ENCODE measurements at regions not wholly inside any gene's neighbourhood (a gene's known extent, or its start where the extent isn't known, plus 50 kb on each side); places are given as distances from the start of the nearest gene placed in this dataset.

DNA sequence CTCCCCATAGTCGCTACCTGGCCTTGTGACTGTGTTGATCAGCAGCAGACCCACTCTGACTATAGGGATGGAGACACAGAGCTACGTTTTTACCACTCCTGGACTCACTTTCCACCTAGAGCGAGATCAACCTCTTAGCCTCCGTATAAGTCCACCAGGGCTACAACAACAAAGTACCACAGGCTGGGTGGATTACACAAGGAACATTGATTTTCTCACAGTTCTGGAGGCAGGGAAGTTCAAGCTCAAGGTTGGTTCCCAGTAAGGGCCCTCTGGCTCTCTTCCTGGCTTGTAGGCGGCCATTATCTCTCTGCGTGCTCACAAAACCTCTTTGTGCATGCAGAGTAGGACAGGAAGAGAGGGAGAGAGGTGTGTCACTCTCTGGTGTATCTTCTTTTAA, 330.4 kb upstream of the PROK2 start:
- no peak for DNase-seq

DNA sequence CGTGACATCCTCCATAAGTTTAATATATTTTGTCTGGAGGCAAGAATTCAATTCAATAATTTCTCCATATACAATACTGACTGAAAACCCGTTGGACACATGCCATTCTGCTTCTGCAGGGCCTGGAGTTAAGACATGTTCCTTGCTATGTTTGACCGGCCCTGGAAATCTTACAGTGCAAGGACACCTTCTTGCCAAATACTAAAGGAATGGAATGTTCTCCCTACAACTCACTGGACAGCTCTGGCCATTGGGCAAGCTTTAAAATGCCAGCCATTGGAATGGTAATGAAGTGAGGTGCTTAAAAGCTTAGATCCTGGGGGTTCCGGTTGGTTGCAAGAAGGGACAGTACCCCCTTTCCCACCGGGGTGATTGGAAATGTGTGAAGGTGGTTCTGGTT, 329.8 kb upstream of the PROK2 start:
- no peak for DNase-seq

DNA sequence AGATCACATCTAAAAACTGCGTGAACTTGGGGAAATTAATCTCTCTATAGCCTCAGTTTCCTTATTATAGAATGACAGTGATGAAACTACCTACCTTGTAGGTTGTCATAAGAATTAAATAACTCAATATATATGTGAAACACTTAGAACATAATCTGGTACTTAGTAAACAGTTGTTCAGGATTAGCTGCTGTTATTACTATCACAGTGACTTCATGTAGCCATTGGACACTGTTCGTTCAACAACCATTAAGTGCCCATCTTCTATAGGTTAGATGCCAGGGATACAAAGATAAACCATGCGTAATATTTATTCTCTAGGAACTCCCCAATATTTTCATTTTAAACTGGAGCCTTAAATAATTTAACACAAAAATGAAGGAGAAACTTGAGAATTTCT, 329.0 kb upstream of the PROK2 start:
- DNase-seq = no peak

DNA sequence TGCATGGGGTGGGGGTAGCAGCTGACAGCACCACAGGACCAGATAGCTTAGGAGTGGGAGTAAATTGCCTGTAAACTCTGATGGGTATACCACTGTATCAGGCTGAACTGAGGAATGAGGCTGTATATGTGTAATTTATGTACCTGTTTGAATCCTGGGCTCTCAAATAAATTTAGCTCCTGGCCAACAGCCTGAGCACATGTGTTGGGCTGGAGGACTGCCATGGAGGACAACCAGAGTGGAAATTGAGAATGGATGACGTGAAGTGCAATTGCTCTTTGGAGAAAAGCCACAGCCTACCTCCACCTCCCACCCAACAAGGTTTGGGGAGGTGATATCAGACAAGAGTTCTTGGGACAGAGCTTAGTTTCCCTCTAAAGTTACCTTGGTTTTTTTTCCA, 328.6 kb upstream of the PROK2 start:
- no peak for DNase-seq

DNA sequence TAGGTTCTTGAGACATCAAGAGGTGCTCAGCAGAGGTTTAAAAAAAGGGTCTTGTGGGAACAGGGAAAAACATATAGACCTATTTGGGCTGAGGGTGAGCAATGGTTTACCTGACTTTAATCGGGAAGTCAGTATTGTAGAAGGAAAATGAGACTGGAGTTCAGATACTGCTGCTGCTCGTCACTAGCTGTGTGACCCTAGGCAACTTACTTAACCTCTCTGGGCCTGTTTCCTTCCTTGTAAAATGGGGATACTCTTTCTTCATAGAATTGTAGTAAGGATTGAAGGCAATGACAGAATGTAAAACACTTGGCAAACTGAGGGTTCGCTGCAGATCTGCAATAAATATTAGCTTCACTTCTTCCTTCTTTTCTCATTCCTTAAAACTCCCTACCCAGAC, 327.5 kb upstream of the PROK2 start:
- DNase-seq = no peak

DNA sequence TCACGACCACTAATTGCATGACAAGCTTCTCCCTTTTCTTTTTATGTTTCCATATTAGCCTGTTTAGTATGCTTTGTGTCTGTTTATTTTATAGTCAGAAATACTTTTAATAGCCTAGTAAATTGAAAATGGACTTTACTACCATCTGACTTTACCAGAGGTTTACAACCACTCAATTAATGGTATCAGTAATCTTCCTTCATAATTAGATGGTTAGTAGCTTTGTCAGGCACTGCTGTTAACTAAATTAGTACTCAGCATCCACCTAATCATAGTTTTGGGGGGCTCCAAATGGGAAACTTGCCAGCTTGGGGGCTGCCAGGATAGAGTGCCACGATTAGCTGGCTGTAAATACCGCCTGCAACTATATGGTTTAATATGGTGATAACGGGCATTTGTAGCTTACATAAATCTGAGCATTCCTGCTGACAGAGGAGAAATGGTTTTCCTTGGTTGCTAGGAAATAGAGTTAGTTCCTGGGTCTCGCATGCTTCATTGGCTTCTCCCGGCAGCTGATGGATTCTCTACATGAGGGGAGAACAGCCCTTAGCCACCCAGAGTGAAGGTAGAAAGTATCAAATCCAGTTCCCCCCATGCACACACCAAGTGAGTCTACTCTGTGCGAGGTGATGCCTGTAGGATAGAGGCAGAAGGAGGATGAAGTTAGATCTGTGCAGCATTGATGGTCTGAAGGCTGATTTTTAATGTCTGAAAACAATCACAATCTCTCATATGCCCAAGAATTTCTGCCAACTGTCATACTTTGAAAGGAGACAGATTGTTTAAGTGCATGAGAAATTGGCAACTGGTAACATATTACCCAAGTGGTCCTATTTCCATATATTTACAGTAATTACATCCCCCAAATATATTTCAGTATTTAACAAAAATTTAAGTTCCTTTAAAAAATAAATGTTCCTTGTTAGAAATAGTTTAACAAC, 326.6 kb upstream of the PROK2 start:
- no peak for DNase-seq

DNA sequence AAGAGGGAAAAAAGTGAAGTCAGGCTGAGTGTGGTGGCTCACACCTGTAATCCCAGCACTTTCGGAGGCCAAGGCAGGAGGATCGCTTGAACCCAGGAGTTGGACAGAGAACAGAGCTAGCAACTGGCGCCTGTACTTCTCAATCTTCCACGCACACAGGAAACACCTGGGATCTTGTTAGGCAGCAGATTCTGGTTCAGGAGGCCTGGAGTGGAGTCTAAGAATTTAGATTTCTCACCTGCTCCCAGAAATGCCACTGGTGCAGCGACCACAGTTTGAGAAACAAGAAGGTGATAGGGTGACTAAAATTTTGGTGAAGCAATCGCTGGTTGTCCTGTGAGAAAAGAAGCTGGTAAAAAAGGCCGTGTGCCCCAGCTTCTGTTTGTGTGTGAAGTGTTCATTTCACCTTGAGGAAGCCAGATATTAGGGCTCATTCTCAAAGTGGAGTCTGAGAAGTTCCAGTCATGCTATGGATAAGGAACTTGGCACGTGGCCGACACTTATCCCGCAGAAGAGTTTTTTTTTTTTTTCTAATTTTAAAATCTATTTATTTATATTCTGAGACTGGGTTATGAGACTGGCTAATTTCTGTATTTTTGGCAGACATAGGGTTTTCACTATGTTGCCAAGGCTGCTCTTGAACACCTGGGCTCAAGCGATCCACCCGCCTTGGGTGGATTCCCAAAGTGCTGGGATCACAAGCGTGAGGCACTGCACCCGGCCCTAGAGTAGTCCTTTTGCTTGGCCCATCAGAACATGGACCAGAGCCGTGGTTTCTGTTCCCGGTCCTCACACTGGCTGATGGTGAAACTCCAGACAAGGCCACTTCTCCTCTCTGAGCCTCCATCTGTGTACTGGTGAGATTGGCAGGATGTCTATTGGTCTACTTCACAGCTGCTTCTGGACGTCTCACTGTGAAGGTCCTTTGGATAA, 324.6 kb upstream of the PROK2 start:
- no peak for DNase-seq

DNA sequence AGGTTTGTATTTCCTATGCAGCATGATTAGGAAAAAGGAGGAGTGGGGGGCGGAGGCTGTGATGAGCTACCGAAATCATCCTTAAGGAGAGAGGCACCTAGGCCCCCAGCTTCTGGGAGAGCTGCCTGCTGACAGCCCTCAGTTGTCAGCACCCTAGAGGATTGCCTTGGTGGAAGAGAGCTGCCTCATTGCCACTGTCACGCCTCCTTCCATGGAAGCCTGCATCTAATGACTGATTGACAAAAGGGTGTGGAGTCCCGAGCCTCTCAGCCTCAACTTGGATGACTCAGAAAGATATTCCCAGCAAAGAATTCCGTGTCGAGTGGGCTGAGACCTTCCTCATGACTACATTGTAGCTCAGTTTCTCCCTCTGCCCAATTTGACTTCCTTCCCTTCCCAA, 320.4 kb upstream of the PROK2 start:
- no peak for DNase-seq

DNA sequence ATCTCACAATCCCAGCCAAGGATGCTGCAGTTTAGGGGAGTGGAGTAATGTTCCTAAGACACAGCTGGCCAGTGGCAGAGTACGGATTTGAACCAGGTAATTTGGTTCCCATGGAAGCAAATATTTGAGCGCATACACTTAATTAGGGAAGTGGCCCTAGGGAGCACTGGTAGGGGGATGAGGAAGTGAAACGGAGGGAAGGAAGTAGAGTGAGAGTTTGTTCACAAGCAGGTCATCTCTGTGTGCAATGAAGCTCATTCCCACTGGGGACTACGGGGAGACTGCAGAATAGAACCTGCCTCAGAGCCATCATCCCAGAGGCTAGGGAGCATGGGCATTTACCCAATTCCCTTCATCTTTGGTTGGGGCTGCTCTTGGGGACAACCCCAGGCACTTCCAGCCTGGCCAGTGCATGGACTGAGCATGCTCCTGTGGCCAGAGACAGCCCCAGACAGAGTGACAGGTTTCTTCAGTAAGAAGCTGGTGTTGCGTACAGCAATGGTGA, 317.2 kb upstream of the PROK2 start:
- no peak for DNase-seq

DNA sequence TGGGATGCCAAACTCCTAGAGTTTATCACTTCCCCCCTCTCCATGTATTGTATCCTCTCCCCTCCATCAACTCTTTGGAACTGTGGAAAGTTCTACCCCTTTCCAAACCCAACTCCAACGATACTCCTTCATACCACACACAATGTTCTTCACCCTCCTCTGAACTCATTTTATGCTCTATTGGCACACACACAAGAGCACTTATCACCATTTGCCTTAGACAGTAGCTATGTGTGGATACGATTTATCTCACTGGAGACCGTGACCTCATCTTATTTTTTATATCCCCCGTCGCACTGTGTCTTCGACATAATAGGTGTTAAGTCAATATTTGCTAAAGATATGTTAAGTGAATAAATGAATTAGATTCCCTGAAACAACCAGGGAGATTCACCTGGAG, 316.5 kb upstream of the PROK2 start:
- no peak for DNase-seq

DNA sequence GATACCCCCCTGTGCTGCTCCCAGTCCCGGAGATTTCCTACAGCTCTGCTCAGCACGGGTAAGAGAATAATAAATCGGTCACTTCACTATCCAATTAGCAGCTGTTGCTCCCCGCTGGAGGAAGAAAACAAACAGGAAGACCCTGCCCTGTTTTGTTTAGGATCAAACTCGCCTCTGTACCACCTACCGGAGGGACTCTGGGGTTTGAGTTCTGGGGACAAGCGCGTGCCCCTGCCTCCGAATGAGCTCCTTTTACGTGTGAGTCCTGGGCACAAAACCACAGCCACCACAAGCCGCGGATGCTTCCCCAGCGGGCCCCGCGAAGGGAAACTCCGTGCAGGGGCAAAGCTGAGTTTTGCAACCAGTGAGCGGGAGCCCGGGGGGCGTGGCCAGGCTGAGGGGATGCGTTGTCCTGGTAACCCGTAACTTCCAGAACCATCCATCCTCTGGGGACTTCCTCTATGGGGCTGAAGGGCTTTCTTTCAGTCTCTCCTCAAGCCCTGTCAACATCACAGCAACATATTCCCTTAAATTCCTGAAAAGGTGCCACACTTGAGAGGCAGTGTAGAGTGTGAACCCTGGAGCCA, 315.7 kb upstream of the PROK2 start:
- DNase-seq = peak; percentile 52 to 70 (median 55)

DNA sequence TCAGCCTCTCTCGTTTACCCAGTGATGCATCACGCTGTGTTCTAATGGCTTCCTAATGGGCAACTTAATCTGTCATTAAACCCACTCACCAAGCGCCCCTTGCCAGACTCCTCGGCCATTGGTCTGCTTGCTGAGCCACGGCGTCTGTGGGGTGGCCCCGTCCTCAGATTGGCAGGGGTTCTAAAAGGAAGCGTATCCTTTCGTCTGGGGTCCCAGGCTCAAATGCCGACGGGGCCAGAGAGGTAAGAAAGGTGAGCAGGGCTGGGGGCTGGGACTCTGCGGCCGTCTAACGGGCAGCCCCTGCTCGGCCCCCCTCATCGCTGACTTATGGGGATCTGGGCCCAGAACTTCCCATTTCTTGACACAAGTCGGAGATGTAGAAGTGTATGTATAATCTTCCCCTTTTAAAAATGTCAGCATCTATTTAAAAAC, 315.1 kb upstream of the PROK2 start:
- DNase-seq = no peak

DNA sequence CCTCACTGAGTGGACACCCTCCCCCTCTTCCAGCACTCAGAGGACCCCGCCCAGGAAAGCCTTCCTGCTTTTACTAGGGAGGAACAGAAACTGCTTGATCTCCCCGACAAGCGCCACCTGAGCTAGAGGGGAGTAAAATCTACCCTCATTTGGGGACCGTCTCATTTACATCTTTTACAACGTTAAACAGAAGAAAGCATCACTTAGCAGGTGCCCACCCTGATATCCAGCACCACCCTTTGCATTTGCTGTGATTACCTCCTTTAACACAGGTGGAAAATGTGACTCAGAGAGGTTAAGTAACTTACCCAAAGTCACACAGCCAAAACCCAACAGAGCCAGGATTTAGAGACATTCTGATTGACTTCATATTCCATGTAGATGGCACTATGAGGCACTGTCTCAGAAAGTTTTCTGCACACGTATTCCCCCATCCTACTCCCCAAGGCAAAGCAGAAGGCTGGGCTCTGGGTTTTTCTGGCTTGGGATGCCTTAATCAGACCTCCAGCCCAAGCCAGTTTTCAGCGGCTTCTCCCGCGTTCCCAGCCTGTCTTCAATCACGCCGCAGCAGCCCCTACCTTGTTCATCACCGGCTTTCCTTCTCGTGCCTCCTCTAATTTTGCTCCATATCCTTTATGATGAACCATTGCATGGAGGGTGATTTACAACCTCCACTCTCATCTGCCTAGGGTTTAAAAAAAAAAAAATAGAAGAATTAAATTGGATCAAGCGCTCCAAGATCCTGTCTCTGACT, 314.6 kb upstream of the PROK2 start:
- DNase-seq = no peak

DNA sequence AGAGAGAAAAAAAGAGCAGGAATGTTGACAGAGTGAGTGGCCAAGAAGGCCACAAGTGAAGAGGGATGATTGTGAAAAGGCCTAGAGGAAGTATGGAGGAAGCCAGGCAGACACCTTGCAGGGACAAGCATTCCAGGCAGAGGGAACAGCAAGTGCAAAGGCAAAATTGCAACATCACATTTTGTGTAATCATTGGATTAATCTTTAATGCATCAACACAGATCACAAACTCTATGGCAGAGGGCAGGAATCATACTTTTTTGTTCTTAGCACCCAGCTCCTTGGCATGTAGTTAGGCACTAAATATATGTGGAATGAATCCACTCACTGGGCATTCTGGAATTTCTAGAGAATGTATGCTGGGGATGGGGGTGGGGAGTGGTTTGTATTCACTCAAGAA, 312.1 kb upstream of the PROK2 start:
- DNase-seq = no peak

DNA sequence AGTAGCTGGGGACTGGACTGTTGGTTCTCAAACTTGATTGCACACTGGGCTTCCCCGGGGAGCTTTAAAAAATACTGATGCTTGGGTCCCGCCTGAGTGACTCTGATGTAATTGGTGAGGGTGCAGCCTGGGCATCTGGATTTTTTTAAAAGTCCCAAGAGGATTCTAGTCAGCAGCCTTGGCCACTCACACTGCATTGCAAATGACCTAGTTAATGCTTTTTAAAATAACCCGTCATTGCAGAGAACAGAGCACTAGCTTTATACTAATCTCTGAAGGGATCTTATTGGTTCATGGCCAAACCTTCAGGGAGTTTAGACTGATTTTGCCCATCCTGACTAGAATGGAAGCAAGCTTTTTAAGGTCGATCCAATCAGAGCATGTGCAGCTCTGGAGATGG, 310.6 kb upstream of the PROK2 start:
- no peak for DNase-seq

DNA sequence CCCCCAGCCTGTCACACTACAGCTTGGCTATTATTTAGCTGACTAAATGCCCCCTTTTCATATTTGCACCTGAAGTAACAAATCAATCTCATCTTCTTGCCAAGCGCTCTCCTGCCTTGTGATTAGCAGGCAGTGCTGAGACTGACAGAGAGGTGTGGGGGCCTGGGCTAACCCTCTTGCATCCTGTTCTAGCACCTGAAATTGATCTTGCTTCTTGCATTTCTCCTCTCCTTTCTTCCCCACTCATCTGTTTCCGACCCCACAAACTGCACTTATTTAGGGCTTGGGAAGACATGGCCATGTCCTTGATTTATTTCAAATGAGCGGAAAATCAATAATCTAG, 309.0 kb upstream of the PROK2 start:
- no peak for DNase-seq

DNA sequence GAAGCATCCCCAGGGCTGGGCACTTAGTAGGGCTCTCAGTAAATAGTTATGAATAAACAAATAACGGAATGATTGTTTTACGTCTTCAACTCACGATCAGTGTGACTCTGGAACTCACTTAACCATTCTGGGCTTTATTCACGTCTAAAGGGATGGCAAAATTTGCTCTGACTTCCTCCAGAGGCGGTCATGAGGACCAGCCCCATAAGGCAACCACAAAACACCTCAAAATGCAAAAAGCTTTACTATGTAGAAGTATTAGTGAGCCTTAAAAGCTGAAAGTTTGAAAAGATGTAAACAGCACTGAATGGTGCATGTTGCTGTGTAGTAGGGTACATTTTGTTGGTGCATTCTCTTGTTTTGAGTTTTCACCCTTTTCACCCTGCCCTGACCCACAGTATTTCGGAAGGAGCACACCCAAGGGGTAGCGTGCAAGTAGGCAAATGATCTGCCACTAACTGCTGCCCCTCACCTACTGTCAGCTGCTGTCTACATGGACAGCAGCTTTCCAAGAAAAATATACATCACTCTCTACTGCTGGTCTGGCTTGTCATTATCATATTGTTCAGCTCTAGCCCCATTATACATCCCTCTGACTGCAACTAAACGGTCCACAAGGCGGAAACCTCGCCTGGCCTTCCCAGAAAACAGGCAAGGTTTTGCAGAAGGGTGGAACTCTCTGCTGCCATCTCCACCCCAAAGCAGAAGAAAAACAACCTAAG, 308.5 kb upstream of the PROK2 start:
- no peak for DNase-seq

DNA sequence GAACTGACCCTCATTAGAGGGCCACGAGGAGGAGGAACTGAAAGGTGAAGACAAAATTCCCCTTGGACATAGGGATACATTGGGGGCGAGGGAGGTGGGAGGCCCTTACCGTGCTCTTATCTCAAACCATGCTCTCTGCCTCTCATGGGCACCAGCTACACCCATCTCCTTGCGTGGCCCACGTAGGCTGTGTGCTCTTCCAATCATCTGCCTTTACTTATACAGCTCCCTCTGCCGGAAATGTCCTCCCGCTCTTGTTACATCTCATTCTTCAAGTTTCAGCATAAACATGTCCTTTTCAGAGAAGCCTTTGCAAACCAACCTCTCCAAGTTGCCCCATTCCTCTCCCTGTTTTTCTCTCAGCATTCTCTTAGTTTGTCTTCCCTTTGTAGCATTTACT, 307.8 kb upstream of the PROK2 start:
- no peak for DNase-seq

DNA sequence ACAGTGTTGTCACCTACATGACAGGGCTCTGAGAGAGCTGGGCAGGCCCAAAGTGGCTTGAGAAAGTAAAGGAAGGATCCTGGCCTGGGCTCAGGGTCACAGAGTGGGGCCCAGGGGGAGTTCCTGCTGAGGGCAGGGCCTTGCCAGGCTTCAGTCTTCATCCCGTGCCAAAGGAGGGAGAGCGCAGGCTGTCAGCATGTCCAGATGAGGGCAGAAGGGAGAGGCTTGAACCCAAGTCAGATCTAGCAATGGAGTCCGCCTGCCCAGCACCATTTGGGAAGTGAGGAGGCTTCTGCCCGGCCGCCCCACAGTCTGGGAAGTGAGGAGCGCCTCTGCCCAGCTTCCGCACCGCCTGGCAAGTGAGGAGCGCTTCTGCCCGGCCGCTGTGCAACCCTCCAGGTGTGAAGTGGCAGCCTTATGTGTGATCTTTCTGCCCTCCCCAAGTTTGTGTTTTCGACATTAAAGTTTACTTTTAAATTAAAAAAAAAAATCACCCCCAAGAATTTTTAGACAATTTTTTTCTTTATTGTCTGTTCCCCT, 303.6 kb upstream of the PROK2 start:
- no peak for DNase-seq

DNA sequence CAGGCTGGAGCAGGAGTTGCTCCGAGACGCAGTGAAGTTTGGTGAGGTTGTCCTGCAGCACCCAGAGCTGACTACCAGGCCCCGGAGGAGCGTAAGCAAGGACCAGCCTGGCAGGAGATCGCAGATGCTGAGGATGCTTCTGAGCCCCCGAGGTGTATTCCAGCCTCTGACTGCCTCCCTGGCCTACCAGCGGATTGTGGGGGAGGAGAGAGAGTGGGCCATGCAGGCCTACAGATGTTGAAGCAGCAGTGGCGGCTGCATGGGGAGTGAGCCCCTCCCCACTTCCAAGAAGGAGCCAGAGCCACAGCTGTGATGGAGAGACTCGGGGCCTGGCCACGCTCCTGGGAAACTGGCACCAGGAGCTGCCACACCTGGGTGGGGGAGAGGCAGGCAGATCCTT, 302.5 kb upstream of the PROK2 start:
- DNase-seq = no peak

DNA sequence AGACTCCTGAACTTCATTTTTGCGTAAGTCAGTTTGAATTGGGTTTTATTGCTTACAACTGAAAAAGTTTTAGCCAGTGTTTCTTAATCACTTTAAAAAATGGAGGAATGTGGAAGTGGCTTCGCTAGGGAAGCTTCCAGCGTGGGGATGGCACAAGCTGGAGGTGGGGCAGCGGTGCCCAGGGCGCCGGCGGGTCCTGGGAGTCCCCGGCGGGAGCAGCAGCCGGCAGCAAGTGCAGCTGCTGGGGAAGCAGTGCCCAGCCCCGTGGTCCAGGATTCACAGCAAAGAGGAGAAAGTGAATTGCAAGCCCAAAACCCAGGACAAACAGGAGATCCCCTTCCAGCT, 301.8 kb upstream of the PROK2 start:
- DNase-seq = no peak

All from activated CD4-positive, CD25-positive, alpha-beta regulatory T cell (primary cell).